ENCODE measurements at regions not wholly inside any gene's neighbourhood (a gene's known extent, or its start where the extent isn't known, plus 50 kb on each side); places are given as distances from the start of the nearest gene placed in this dataset.

GRCh38 chr3:187568171-187568570 lies 102.0 kb downstream of the SST start:
- DNase-seq (ENCODE audit: extremely low read depth, low read depth) = no peak
- TF ChIP-seq, protein P1, sequence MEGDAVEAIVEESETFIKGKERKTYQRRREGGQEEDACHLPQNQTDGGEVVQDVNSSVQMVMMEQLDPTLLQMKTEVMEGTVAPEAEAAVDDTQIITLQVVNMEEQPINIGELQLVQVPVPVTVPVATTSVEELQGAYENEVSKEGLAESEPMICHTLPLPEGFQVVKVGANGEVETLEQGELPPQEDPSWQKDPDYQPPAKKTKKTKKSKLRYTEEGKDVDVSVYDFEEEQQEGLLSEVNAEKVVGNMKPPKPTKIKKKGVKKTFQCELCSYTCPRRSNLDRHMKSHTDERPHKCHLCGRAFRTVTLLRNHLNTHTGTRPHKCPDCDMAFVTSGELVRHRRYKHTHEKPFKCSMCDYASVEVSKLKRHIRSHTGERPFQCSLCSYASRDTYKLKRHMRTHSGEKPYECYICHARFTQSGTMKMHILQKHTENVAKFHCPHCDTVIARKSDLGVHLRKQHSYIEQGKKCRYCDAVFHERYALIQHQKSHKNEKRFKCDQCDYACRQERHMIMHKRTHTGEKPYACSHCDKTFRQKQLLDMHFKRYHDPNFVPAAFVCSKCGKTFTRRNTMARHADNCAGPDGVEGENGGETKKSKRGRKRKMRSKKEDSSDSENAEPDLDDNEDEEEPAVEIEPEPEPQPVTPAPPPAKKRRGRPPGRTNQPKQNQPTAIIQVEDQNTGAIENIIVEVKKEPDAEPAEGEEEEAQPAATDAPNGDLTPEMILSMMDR (IDR thresholded peaks at IDR 0.05; ENCODE audit: low read depth, low read length, missing control alignments) = no peak
- no peak overlapping the region for H3K4me3 ChIP-seq (replicated peaks; ENCODE audit: low read depth, low read length)

GRCh38 chr3:187567661-187568121 lies 102.5 kb downstream of the SST start:
- TF ChIP-seq, protein P1 (IDR thresholded peaks at IDR 0.05; ENCODE audit: low read depth, low read length, missing control alignments) = no peak
- no peak for DNase-seq (ENCODE audit: extremely low read depth, low read depth)
- H3K4me3 ChIP-seq (replicated peaks; ENCODE audit: low read depth, low read length) = no peak overlapping the region

GRCh38 chr3:187567021-187567420 lies 103.2 kb downstream of the SST start:
- DNase-seq (ENCODE audit: extremely low read depth, low read depth) = no peak
- H3K4me3 ChIP-seq (replicated peaks; ENCODE audit: low read depth, low read length) = no peak overlapping the region
- TF ChIP-seq, protein P1 (IDR thresholded peaks at IDR 0.05; ENCODE audit: low read depth, low read length, missing control alignments) = no peak

DNA sequence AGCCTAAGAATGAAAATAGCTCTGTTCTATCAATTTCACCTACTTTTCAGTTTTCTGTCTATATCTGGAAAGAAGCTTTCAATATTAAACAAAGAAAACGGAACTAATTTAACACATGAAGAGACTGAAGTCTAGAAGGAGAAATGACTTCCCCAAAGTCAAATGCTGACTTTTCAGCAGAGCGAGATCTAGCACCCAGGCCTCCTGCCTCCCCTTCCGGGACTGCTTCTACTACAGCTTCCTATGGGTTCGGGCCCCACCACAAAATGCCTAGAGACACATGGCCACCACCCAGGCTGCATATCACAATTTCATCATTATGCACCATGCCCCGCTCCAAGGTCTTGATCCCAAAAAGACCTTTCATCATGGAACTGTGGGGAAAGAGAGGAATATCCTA lies 104.5 kb downstream of the SST start:
- TF ChIP-seq, protein P1 (IDR thresholded peaks at IDR 0.05; ENCODE audit: low read depth, low read length, missing control alignments) = no peak
- DNase-seq (ENCODE audit: extremely low read depth, low read depth) = no peak
- H3K4me3 ChIP-seq (replicated peaks; ENCODE audit: low read depth, low read length) = no peak overlapping the region

GRCh38 chr3:187558990-187559389 lies 111.2 kb downstream of the SST start:
- no peak overlapping the region for H3K4me3 ChIP-seq (replicated peaks; ENCODE audit: low read depth, low read length)
- no peak for DNase-seq (ENCODE audit: extremely low read depth, low read depth)
- TF ChIP-seq, protein P1 (IDR thresholded peaks at IDR 0.05; ENCODE audit: low read depth, low read length, missing control alignments) = no peak

DNA sequence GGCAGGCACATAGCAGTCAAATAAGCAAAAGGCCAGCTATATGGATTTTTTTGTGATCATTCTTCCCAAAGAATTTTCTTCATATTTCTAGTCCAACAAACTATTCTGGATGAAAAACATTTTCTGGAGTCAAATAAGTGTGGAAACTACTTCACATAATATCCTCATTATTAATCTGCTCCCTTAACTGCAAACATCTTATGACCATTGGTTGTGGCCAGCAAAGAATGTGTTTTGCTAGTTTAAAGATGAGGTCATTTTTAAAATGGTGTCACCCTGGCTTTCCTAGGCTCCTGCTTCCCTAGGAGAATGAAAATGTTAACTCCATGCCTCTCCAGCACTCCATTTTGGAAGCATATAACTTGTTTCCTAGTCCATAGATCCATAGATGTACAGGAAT lies 118.8 kb downstream of the SST start:
- no peak for DNase-seq (ENCODE audit: extremely low read depth, low read depth)
- TF ChIP-seq, protein P1 (IDR thresholded peaks at IDR 0.05; ENCODE audit: low read depth, low read length, missing control alignments) = no peak
- no peak overlapping the region for H3K4me3 ChIP-seq (replicated peaks; ENCODE audit: low read depth, low read length)

DNA sequence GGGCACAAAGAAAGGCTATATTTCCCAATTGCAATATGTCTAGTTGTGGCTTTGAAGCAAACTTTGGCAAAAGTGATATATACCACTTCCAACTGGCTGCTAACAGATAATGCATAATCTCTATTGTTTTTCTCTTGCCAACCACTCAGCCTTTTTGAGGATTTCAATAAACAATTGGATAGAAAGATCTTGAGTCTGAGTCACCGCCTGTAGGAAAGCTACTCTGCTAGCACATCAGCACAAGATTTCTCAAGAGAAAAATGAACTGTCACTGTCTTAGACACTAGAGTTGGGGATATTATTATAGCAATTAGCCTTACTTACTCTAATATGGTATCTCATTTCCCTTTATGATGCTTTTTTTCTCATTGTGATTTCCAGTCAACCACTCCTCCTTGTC lies 119.7 kb downstream of the SST start:
- H3K4me3 ChIP-seq (replicated peaks; ENCODE audit: low read depth, low read length) = no peak overlapping the region
- TF ChIP-seq, protein P1 (IDR thresholded peaks at IDR 0.05; ENCODE audit: low read depth, low read length, missing control alignments) = no peak
- DNase-seq (ENCODE audit: extremely low read depth, low read depth) = no peak

Measured in HFF-Myc (cell line).